K562 (cell line): ENCODE measurements at regions not wholly inside any gene's neighbourhood (a gene's known extent, or its start where the extent isn't known, plus 50 kb on each side); places are given as distances from the start of the nearest gene placed in this dataset.

Experiments
- ATF1 ChIP-seq, 2 experiments: fragments of 450-650 bp in 1 of 2; IDR thresholded peaks; 2 replicates each; pipeline ENCODE4 v1.6.1; 2016; ENCODE audit warnings: missing compliant biosample characterization in 1 of 2, missing genetic modification characterization in 1 of 2
- HEY1 ChIP-seq: fragments of 250-450 bp; sonication (Bioruptor Pico); IDR thresholded peaks from 2 replicates; pipeline ENCODE4 v1.5.0; 2020; ENCODE audit warnings: mild to moderate bottlenecking, moderate library complexity, borderline replicate concordance
- KAT8 ChIP-seq: fragments of 450-650 bp; IDR thresholded peaks from 2 replicates; pipeline ENCODE4 v1.6.1; 2016; ENCODE audit warnings: low read depth, mild to moderate bottlenecking
- POLR2A ChIP-seq: fragments of 450-650 bp; conservative IDR thresholded peaks from 2 replicates; pipeline ENCODE4 v1.6.1; 2016
- RBBP5 ChIP-seq: fragments of 200-600 bp; sonication (generic); IDR thresholded peaks from 2 replicates; pipeline ENCODE4 v1.6.1; 2012; ENCODE audit warnings: borderline replicate concordance, mild to moderate bottlenecking, low read length, control low read depth, inconsistent platforms; ENCODE audit not compliant: insufficient read depth, poor library complexity, severe bottlenecking
- SREBF2 ChIP-seq: sonication (generic); formaldehyde crosslinking; IDR thresholded peaks from 2 replicates; pipeline ENCODE4 v1.4.0; 2020; ENCODE audit warnings: mild to moderate bottlenecking, missing genetic modification reagents
- TEAD4 ChIP-seq, 2 experiments: sonication (generic) in 1 of 2; formaldehyde crosslinking in 1 of 2; IDR thresholded peaks; 2 replicates each; pipeline versions ENCODE4 v1.6.1 to v1.8.0; 2012 to 2022; ENCODE audit warnings: borderline replicate concordance in 1 of 2, inconsistent platforms in 1 of 2, low read length in 1 of 2, mild to moderate bottlenecking in 1 of 2, missing genetic modification reagents in 1 of 2
- TF ChIP-seq, protein P1 (sequence below): sonication (generic); formaldehyde crosslinking; IDR thresholded peaks from 2 replicates; pipeline ENCODE4 v1.8.0; 2022; ENCODE audit warnings: mild to moderate bottlenecking, low read depth, missing genetic modification reagents
- TF ChIP-seq, protein P2 (sequence below): fragments of 250-450 bp; sonication (Bioruptor Pico); IDR thresholded peaks from 2 replicates; pipeline ENCODE4 v1.4.0; 2020
- TF ChIP-seq, protein P3 (sequence below), 2 experiments: IDR thresholded peaks in 1 of 2; conservative IDR thresholded peaks in 1 of 2; 2 replicates each; pipeline ENCODE4 v1.6.1; 2016; ENCODE audit warnings: low read depth in 2 of 2, mild to moderate bottlenecking in 1 of 2, missing compliant biosample characterization in 1 of 2, missing genetic modification characterization in 1 of 2, moderate library complexity in 1 of 2

DNA sequence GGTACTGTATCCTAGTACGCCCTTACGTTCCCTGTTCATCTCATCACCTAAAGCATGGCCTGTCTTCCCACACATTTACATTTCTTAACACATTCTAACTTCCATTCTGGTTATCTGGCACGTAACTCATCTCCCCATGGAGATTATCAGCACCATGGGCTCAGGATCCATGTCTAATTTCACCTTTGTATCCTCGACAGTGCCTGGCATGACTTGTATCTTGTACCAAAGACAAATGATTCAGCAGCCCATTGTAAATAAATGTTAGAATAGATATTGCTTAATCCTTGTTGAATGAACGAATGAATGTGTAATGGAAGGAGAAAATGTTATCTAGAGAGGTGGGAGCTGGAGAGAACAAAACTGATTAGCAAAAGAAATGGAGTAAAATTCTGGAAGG is 69.7 kb upstream of the TPM1 start:
- TF ChIP-seq HEY1 (CRISPR knock-in tag) (no peak), POLR2A (no peak), KAT8 (no peak), TEAD4 (IDR thresholded peaks at IDR 0.05; ENCODE audit: low read length) (no peak), TEAD4 (CRISPR knock-in tag; IDR thresholded peaks at IDR 0.05; ENCODE audit: borderline replicate concordance) (no peak), SREBF2 (CRISPR knock-in tag) (no peak), RBBP5 (no peak), ATF1 (CRISPR knock-in tag; IDR thresholded peaks at IDR 0.05) (no peak), ATF1 (tag; IDR thresholded peaks at IDR 0.05) (no peak)
- TF ChIP-seq, protein P1, sequence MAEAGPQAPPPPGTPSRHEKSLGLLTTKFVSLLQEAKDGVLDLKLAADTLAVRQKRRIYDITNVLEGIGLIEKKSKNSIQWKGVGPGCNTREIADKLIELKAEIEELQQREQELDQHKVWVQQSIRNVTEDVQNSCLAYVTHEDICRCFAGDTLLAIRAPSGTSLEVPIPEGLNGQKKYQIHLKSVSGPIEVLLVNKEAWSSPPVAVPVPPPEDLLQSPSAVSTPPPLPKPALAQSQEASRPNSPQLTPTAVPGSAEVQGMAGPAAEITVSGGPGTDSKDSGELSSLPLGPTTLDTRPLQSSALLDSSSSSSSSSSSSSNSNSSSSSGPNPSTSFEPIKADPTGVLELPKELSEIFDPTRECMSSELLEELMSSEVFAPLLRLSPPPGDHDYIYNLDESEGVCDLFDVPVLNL (CRISPR knock-in tag) = no peak
- TF ChIP-seq, protein P2, sequence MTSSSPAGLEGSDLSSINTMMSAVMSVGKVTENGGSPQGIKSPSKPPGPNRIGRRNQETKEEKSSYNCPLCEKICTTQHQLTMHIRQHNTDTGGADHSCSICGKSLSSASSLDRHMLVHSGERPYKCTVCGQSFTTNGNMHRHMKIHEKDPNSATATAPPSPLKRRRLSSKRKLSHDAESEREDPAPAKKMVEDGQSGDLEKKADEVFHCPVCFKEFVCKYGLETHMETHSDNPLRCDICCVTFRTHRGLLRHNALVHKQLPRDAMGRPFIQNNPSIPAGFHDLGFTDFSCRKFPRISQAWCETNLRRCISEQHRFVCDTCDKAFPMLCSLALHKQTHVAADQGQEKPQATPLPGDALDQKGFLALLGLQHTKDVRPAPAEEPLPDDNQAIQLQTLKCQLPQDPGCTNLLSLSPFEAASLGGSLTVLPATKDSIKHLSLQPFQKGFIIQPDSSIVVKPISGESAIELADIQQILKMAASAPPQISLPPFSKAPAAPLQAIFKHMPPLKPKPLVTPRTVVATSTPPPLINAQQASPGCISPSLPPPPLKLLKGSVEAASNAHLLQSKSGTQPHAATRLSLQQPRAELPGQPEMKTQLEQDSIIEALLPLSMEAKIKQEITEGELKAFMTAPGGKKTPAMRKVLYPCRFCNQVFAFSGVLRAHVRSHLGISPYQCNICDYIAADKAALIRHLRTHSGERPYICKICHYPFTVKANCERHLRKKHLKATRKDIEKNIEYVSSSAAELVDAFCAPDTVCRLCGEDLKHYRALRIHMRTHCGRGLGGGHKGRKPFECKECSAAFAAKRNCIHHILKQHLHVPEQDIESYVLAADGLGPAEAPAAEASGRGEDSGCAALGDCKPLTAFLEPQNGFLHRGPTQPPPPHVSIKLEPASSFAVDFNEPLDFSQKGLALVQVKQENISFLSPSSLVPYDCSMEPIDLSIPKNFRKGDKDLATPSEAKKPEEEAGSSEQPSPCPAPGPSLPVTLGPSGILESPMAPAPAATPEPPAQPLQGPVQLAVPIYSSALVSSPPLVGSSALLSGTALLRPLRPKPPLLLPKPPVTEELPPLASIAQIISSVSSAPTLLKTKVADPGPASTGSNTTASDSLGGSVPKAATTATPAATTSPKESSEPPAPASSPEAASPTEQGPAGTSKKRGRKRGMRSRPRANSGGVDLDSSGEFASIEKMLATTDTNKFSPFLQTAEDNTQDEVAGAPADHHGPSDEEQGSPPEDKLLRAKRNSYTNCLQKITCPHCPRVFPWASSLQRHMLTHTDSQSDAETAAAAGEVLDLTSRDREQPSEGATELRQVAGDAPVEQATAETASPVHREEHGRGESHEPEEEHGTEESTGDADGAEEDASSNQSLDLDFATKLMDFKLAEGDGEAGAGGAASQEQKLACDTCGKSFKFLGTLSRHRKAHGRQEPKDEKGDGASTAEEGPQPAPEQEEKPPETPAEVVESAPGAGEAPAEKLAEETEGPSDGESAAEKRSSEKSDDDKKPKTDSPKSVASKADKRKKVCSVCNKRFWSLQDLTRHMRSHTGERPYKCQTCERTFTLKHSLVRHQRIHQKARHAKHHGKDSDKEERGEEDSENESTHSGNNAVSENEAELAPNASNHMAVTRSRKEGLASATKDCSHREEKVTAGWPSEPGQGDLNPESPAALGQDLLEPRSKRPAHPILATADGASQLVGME = no peak
- TF ChIP-seq, protein P3, sequence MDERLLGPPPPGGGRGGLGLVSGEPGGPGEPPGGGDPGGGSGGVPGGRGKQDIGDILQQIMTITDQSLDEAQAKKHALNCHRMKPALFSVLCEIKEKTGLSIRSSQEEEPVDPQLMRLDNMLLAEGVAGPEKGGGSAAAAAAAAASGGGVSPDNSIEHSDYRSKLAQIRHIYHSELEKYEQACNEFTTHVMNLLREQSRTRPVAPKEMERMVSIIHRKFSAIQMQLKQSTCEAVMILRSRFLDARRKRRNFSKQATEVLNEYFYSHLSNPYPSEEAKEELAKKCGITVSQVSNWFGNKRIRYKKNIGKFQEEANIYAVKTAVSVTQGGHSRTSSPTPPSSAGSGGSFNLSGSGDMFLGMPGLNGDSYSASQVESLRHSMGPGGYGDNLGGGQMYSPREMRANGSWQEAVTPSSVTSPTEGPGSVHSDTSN (CRISPR knock-in tag; IDR thresholded peaks at IDR 0.05; ENCODE audit: low read depth) = no peak
- TF ChIP-seq, protein P3 (tag; conservative IDR thresholded peaks at IDR 0.05; ENCODE audit: low read depth) = no peak
